IMR-90 (cell line): ENCODE measurements at regions not wholly inside any gene's neighbourhood (a gene's known extent, or its start where the extent isn't known, plus 50 kb on each side); places are given as distances from the start of the nearest gene placed in this dataset.

Experiments used
- ATAC-seq: fragments of 200-7000 bp; cut with Tn5 transposase; 2 replicates; pipeline ENCODE4 v1.9.1; 2020; ENCODE audit warnings: low read depth, mild to moderate bottlenecking, moderate library complexity
- BruUV-seq: library from RNA; stranded (reverse); fragments of 400-500 nt; replicated peaks from 2 replicates; lab custom pipeline; 2021; lab: Mats Ljungman, UMichigan
- CTCF ChIA-PET: fragments of 300-600 bp; formaldehyde crosslinking; extraction: SDS; loops from one replicate; lab custom pipeline; 2021; ENCODE audit warnings: antibody characterized with exemption; lab: Yijun Ruan, JAX
- POLR2A ChIA-PET: fragments of 300-600 bp; sonication (Branson Sonifier 250); formaldehyde crosslinking; loops from one replicate; lab custom pipeline; 2022; ENCODE audit warnings: antibody characterized with exemption; ENCODE audit not compliant: unreplicated experiment; lab: Charles Lee
- DNase-seq: peaks from one replicate; pipeline ENCODE4 v3.0.0; 2013
- H2AFZ ChIP-seq: replicated peaks from 2 replicates; pipeline ENCODE3; 2013; ENCODE audit warnings: low read length, mild to moderate bottlenecking; ENCODE audit not compliant: poor library complexity
- H2AK5ac ChIP-seq: 2 replicates; pipeline ENCODE4 v1.6.1; 2013; ENCODE audit warnings: low read depth, low read length, inconsistent platforms
- H2AK9ac ChIP-seq: replicated peaks from 2 replicates; pipeline ENCODE3; 2013; ENCODE audit warnings: mild to moderate bottlenecking, low read depth, low read length, moderate library complexity; ENCODE audit not compliant: poor library complexity
- H2BK120ac ChIP-seq: 2 replicates; pipeline ENCODE4 v1.6.1; 2013; ENCODE audit warnings: low read depth, low read length, inconsistent platforms
- H2BK15ac ChIP-seq: 3 replicates; pipeline ENCODE4 v1.6.1; 2013; ENCODE audit warnings: low read depth, low read length, inconsistent platforms
- H2BK20ac ChIP-seq: 2 replicates; pipeline ENCODE4 v1.6.1; 2013; ENCODE audit warnings: low read depth, mild to moderate bottlenecking, inconsistent platforms, low read length, moderate library complexity
- H2BK5ac ChIP-seq: 2 replicates; pipeline ENCODE4 v1.6.1; 2013; ENCODE audit warnings: mild to moderate bottlenecking, low read depth, low read length, inconsistent platforms; ENCODE audit not compliant: poor library complexity, severe bottlenecking
- H3K14ac ChIP-seq: replicated peaks from 2 replicates; pipeline ENCODE4 v1.6.1; 2013; ENCODE audit warnings: low read depth, low read length, inconsistent platforms
- H3K18ac ChIP-seq: 2 replicates; pipeline ENCODE4 v1.6.1; 2013; ENCODE audit warnings: low read depth, low read length, control low read depth
- H3K23ac ChIP-seq: 2 replicates; pipeline ENCODE4 v1.6.1; 2013; ENCODE audit warnings: low read depth, low read length, inconsistent platforms
- H3K27ac ChIP-seq: 2 replicates; pipeline ENCODE4 v1.5.1; 2013; ENCODE audit warnings: mild to moderate bottlenecking, control low read depth, low read length; ENCODE audit not compliant: insufficient read depth
- H3K27me3 ChIP-seq: 2 replicates; pipeline ENCODE4 v1.6.1; 2013; ENCODE audit warnings: low read length; ENCODE audit not compliant: control insufficient read depth, insufficient read depth
- H3K36me3 ChIP-seq: 2 replicates; pipeline ENCODE4 v1.6.1; 2013; ENCODE audit warnings: low read length, mixed read lengths; ENCODE audit not compliant: control insufficient read depth, insufficient read depth
- H3K4ac ChIP-seq: 2 replicates; pipeline ENCODE4 v1.6.1; 2013; ENCODE audit warnings: low read depth, low read length, inconsistent platforms
- H3K4me1 ChIP-seq: 2 replicates; pipeline ENCODE4 v1.6.1; 2013; ENCODE audit warnings: low read length, mixed read lengths; ENCODE audit not compliant: control insufficient read depth, insufficient read depth
- H3K4me2 ChIP-seq: 2 replicates; pipeline ENCODE4 v1.6.1; 2013; ENCODE audit warnings: low read depth, mild to moderate bottlenecking, control low read depth, low read length, moderate library complexity
- H3K4me3 ChIP-seq: 2 replicates; pipeline ENCODE4 v1.5.1; 2013; ENCODE audit warnings: low read depth, mild to moderate bottlenecking, control low read depth, low read length, moderate library complexity; ENCODE audit not compliant: insufficient read depth
- H3K56ac ChIP-seq: 2 replicates; pipeline ENCODE4 v1.6.1; 2013; ENCODE audit warnings: low read length, inconsistent platforms; ENCODE audit not compliant: insufficient read depth; ENCODE audit errors: extremely low read depth
- H3K79me1 ChIP-seq, 2 experiments: 2 replicates each; pipeline ENCODE4 v1.6.1; 2013; ENCODE audit warnings: low read length in 2 of 2, inconsistent platforms in 1 of 2, low read depth in 1 of 2
- H3K9ac ChIP-seq: 2 replicates; pipeline ENCODE4 v1.6.1; 2013; ENCODE audit warnings: low read depth, low read length, control low read depth
- H3K9me1 ChIP-seq: 2 replicates; pipeline ENCODE4 v1.6.1; 2013; ENCODE audit warnings: low read length, inconsistent platforms; ENCODE audit not compliant: insufficient read depth
- H3K9me3 ChIP-seq: 2 replicates; pipeline ENCODE4 v1.6.1; 2013; ENCODE audit warnings: low read length; ENCODE audit not compliant: control insufficient read depth, insufficient read depth
- H4K20me1 ChIP-seq: 2 replicates; pipeline ENCODE4 v1.6.1; 2013; ENCODE audit warnings: low read length, inconsistent platforms; ENCODE audit not compliant: insufficient read depth
- H4K5ac ChIP-seq: 2 replicates; pipeline ENCODE4 v1.6.1; 2013; ENCODE audit warnings: mild to moderate bottlenecking, low read depth, low read length, control low read depth
- H4K8ac ChIP-seq, 2 experiments: 2 replicates each; pipeline ENCODE4 v1.6.1; 2013; ENCODE audit warnings: low read depth in 2 of 2, low read length in 2 of 2, control low read depth in 1 of 2, inconsistent platforms in 1 of 2
- H4K91ac ChIP-seq: 2 replicates; pipeline ENCODE4 v1.6.1; 2013; ENCODE audit warnings: low read depth, low read length, inconsistent platforms; ENCODE audit not compliant: insufficient read depth
- BHLHE40 ChIP-seq: fragments of 150-350 bp; IDR thresholded peaks from 2 replicates; pipeline ENCODE4 v1.6.1; 2016; ENCODE audit warnings: mild to moderate bottlenecking, low read depth, low read length
- CEBPB ChIP-seq: IDR thresholded peaks from 2 replicates; pipeline ENCODE4 v1.6.1; 2012; ENCODE audit warnings: low read depth, low read length, improper control_type of control experiment
- CHD1 ChIP-seq: IDR thresholded peaks from 2 replicates; pipeline ENCODE4 v1.6.1; 2012; ENCODE audit warnings: low read depth, low read length, improper control_type of control experiment
- CTCF ChIP-seq: conservative IDR thresholded peaks from 2 replicates; pipeline ENCODE4 v1.5.1; 2012; ENCODE audit warnings: mild to moderate bottlenecking, low read depth, low read length, improper control_type of control experiment
- FOS ChIP-seq: fragments of 150-350 bp; IDR thresholded peaks from 2 replicates; pipeline ENCODE4 v1.6.1; 2016; ENCODE audit warnings: low read depth, low read length
- MAFK ChIP-seq: IDR thresholded peaks from 2 replicates; pipeline ENCODE4 v1.6.1; 2012; ENCODE audit warnings: low read depth, low read length, improper control_type of control experiment
- MAZ ChIP-seq: IDR thresholded peaks from 2 replicates; pipeline ENCODE4 v1.6.1; 2012; ENCODE audit warnings: low read depth, mild to moderate bottlenecking, low read length, improper control_type of control experiment, moderate library complexity, borderline replicate concordance
- MXI1 ChIP-seq: IDR thresholded peaks from 2 replicates; pipeline ENCODE4 v1.6.1; 2012; ENCODE audit warnings: low read depth, mild to moderate bottlenecking, low read length, moderate library complexity, borderline replicate concordance
- NFE2L2 ChIP-seq: fragments of 150-350 bp; IDR thresholded peaks from 2 replicates; pipeline ENCODE4 v1.6.1; 2016; ENCODE audit warnings: low read depth, mild to moderate bottlenecking, low read length
- POLR2A ChIP-seq: IDR thresholded peaks from 2 replicates; pipeline ENCODE4 v1.6.1; 2012; ENCODE audit warnings: mild to moderate bottlenecking, low read depth, low read length
- RAD21 ChIP-seq: IDR thresholded peaks from 2 replicates; pipeline ENCODE4 v1.6.1; 2012; ENCODE audit warnings: low read length, improper control_type of control experiment
- RCOR1 ChIP-seq: IDR thresholded peaks from 2 replicates; pipeline ENCODE4 v1.6.1; 2012; ENCODE audit warnings: mild to moderate bottlenecking, low read length, improper control_type of control experiment; ENCODE audit not compliant: insufficient replicate concordance
- RFX5 ChIP-seq: IDR thresholded peaks from 2 replicates; pipeline ENCODE4 v1.8.0; 2012; ENCODE audit warnings: low read depth, mild to moderate bottlenecking, low read length, moderate library complexity
- SMC3 ChIP-seq: fragments of 150-350 bp; IDR thresholded peaks from 2 replicates; pipeline ENCODE4 v1.6.1; 2016; ENCODE audit warnings: low read depth, mild to moderate bottlenecking, antibody characterized with exemption, low read length, moderate library complexity
- USF2 ChIP-seq: fragments of 150-350 bp; IDR thresholded peaks from 2 replicates; pipeline ENCODE4 v1.6.1; 2017; ENCODE audit warnings: mild to moderate bottlenecking, antibody characterized with exemption, low read length, low read depth
- WGBS, 2 experiments: methylation state at CpG; one replicate each; pipeline versions ENCODE4 v1.1.5 to v1.1.7; 2013; ENCODE audit warnings: missing lambda C conversion rate in 2 of 2; ENCODE audit not compliant: insufficient read length in 1 of 2; ENCODE audit errors: extremely low coverage in 2 of 2; 5-methylcytosine and 5-hydroxymethylcytosine counted together
- dilution Hi-C: fragments of 300-500 bp; cut with HindIII; formaldehyde crosslinking; loops from one replicate; pipeline ENCODE4 v1.14.3; 2018; ENCODE audit warnings: low sequenced_read_pairs; ENCODE audit not compliant: unreplicated experiment
- in situ Hi-C: fragments of 300-500 bp; cut with MboI; formaldehyde crosslinking; loops from 3 replicates; pipeline ENCODE4 v1.14.3; 2019; ENCODE audit warnings: low sequenced_read_pairs, inconsistent platforms, mixed read lengths
- intact Hi-C: fragments of 100-400 bp; cut with micrococcal nuclease; formaldehyde crosslinking; loops from 2 replicates; pipeline ENCODE4 v1.10.0; 2022
- TF ChIP-seq, protein P1 (sequence below): fragments of 150-350 bp; IDR thresholded peaks from 2 replicates; pipeline ENCODE4 v1.6.1; 2016; ENCODE audit warnings: low read depth, mild to moderate bottlenecking, low read length, moderate library complexity, borderline replicate concordance

GRCh38 chr4:158333820-158334219, 123.5 kb downstream of the TMEM144 start:
- Histone ChIP-seq H3K4me3 (no peak overlapping the region), H3K4ac (no peak overlapping the region), H3K23ac (no peak overlapping the region), H3K79me1 (no peaks in the 10 kb centered on the region), H3K27me3 (no peaks in the 10 kb centered on the region), H2AK9ac (no peak overlapping the region), H4K5ac (no peak overlapping the region), H3K18ac (no peak overlapping the region), H3K9me1 (no peaks in the 10 kb centered on the region), H4K20me1 (no peaks in the 10 kb centered on the region), H3K4me1 (no peaks in the 10 kb centered on the region), H4K91ac (no peak overlapping the region), H3K27ac (no peak overlapping the region), H3K9ac (no peak overlapping the region), H2BK5ac (no peak overlapping the region), H3K56ac (no peak overlapping the region), H3K9me3 (no peaks in the 10 kb centered on the region), H4K8ac (no peak overlapping the region), H3K36me3 (no peaks in the 10 kb centered on the region), H2BK20ac (no peak overlapping the region), H2AK5ac (no peak overlapping the region), H2BK120ac (no peak overlapping the region), H2AFZ (no peak overlapping the region), H2BK15ac (no peak overlapping the region), H3K14ac (no peak overlapping the region), H3K4me2 (no peak overlapping the region)
- intact Hi-C loops, result no loop called here
- WGBS, 2 experiments, result 92% methylated on average over 2 of the region's 3 CpGs; no CpG with 5 or more reads in 1 of the 2 experiments
- ChIA-PET POLR2A (no interaction called here), CTCF (interaction anchor here (0.6 kb wide), 1 partner anchor 11 kb away, joined by 3 read pairs; no protein-coding TSS in a partner anchor)
- dilution Hi-C loops, result no loop called here
- BruUV-seq, result no TSS peak
- ATAC-seq, result no peak
- TF ChIP-seq MAZ (no peak), FOS (no peak), RFX5 (no peak), MAFK (no peak), MXI1 (no peak), RCOR1 (no peak), CTCF (no peak), CEBPB (no peak), RAD21 (no peak), POLR2A (no peak), CHD1 (no peak), NFE2L2 (no peak), SMC3 (no peak), USF2 (no peak), BHLHE40 (no peak)
- TF ChIP-seq, protein P1, sequence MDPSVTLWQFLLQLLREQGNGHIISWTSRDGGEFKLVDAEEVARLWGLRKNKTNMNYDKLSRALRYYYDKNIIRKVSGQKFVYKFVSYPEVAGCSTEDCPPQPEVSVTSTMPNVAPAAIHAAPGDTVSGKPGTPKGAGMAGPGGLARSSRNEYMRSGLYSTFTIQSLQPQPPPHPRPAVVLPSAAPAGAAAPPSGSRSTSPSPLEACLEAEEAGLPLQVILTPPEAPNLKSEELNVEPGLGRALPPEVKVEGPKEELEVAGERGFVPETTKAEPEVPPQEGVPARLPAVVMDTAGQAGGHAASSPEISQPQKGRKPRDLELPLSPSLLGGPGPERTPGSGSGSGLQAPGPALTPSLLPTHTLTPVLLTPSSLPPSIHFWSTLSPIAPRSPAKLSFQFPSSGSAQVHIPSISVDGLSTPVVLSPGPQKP, result no peak
- no peak for DNase-seq
- in situ Hi-C loops, result no loop called here
